Endothelial cell of umbilical vein (primary cell): ENCODE measurements at regions not wholly inside any gene's neighbourhood (a gene's known extent, or its start where the extent isn't known, plus 50 kb on each side); places are given as distances from the start of the nearest gene placed in this dataset.

Experiments used
- BruUV-seq: library from RNA; stranded (reverse); fragments of 400-500 nt; replicated peaks from 2 replicates; lab custom pipeline; 2021; lab: Mats Ljungman, UMichigan
- CTCF ChIA-PET: fragments of 300-600, 350-600 bp; sonication (Branson Sonifier 250); formaldehyde crosslinking; loops from one replicate; lab custom pipeline; 2021; ENCODE audit warnings: antibody characterized with exemption, inconsistent platforms; lab: Charles Lee
- POLR2A ChIA-PET: fragments of 300-600, 350-600 bp; sonication (Branson Sonifier 250); formaldehyde crosslinking; loops from one replicate; lab custom pipeline; 2021; ENCODE audit warnings: antibody characterized with exemption, inconsistent platforms; lab: Charles Lee
- DNase-seq: peaks from one replicate; pipeline ENCODE4 v3.0.0-alpha.2; 2011; ENCODE audit warnings: low read depth, low spot score
- FAIRE-seq: peaks from 2 replicates; lab custom pipeline; 2011; peaks lifted over from hg19 to GRCh38; lab: Jason Lieb, UNC
- H2AFZ ChIP-seq: 2 replicates; pipeline ENCODE4 v1.6.0; 2012; ENCODE audit warnings: low read depth, low read length, control low read depth, inconsistent platforms
- H3K27ac ChIP-seq: 2 replicates; pipeline ENCODE4 v1.5.1; 2011; ENCODE audit warnings: low read depth, mild to moderate bottlenecking, control low read depth, low read length, moderate library complexity; ENCODE audit not compliant: insufficient read depth
- H3K27me3 ChIP-seq, 2 experiments: 2 replicates each; pipeline versions ENCODE4 v1.6.0 to v1.6.1; 2011; ENCODE audit warnings: low read length in 2 of 2, mixed read lengths in 1 of 2; ENCODE audit not compliant: control insufficient read depth in 2 of 2, insufficient read depth in 2 of 2
- H3K36me3 ChIP-seq, 2 experiments: 2 replicates in 1 of 2; 3 replicates in 1 of 2; pipeline ENCODE4 v1.5.1; 2011; ENCODE audit warnings: low read length in 2 of 2, mild to moderate bottlenecking in 1 of 2, moderate library complexity in 1 of 2; ENCODE audit not compliant: control insufficient read depth in 2 of 2, insufficient read depth in 2 of 2; ENCODE audit errors: extremely low read depth in 1 of 2
- H3K4me1 ChIP-seq: 3 replicates; pipeline ENCODE4 v1.5.1; 2011; ENCODE audit warnings: mild to moderate bottlenecking, low read length; ENCODE audit not compliant: control insufficient read depth, insufficient read depth; ENCODE audit errors: extremely low read depth
- H3K4me2 ChIP-seq: 2 replicates; pipeline ENCODE4 v1.6.1; 2011; ENCODE audit warnings: low read length, control low read depth, mixed read lengths; ENCODE audit not compliant: insufficient read depth
- H3K4me3 ChIP-seq, 3 experiments: fragments of 200-600 bp in 1 of 3; sonication (generic), shearing (Covaris generic) in 1 of 3; replicated peaks in 1 of 3; 2 replicates each; pipeline ENCODE4 v1.5.1; 2011 to 2016; ENCODE audit warnings: control low read depth in 3 of 3, low read length in 3 of 3, mild to moderate bottlenecking in 2 of 3, inconsistent platforms in 1 of 3, low read depth in 1 of 3, moderate library complexity in 1 of 3; ENCODE audit not compliant: insufficient read depth in 1 of 3
- H3K79me2 ChIP-seq: 2 replicates; pipeline ENCODE4 v1.6.0; 2012; ENCODE audit warnings: low read length, inconsistent platforms; ENCODE audit not compliant: control insufficient read depth, insufficient read depth
- H3K9ac ChIP-seq: replicated peaks from 2 replicates; pipeline ENCODE3; 2011; ENCODE audit warnings: low read length, control low read depth; ENCODE audit not compliant: insufficient read depth; ENCODE audit errors: extremely low read depth
- H3K9me1 ChIP-seq: replicated peaks from 3 replicates; pipeline ENCODE4 v1.6.0; 2011; ENCODE audit warnings: mild to moderate bottlenecking, low read length; ENCODE audit not compliant: control insufficient read depth, insufficient read depth; ENCODE audit errors: extremely low read depth
- H3K9me3 ChIP-seq: replicated peaks from 2 replicates; pipeline ENCODE4 v1.5.1; 2012; ENCODE audit warnings: low read length, inconsistent platforms; ENCODE audit not compliant: control insufficient read depth, insufficient read depth
- H4K20me1 ChIP-seq: replicated peaks from 2 replicates; pipeline ENCODE3; 2011; ENCODE audit warnings: mild to moderate bottlenecking, low read length; ENCODE audit not compliant: control insufficient read depth, insufficient read depth; ENCODE audit errors: extremely low read depth
- EZH2 ChIP-seq: IDR thresholded peaks from 2 replicates; pipeline ENCODE4 v1.6.1; 2012; ENCODE audit warnings: borderline replicate concordance, low read depth, mild to moderate bottlenecking, moderate library complexity, low read length, inconsistent platforms; ENCODE audit not compliant: severe bottlenecking
- FOS ChIP-seq: IDR thresholded peaks from 2 replicates; pipeline ENCODE4 v1.6.1; 2011; ENCODE audit warnings: mild to moderate bottlenecking, low read length, moderate library complexity, borderline replicate concordance; ENCODE audit not compliant: insufficient read depth
- GATA2 ChIP-seq: IDR thresholded peaks from 2 replicates; pipeline ENCODE4 v1.7.0; 2011; ENCODE audit warnings: low read depth, mild to moderate bottlenecking, moderate library complexity, mixed read lengths, low read length; ENCODE audit not compliant: insufficient read length, insufficient read depth
- JUN ChIP-seq: IDR thresholded peaks from 2 replicates; pipeline ENCODE4 v1.6.1; 2011; ENCODE audit warnings: borderline replicate concordance, low read depth; ENCODE audit not compliant: insufficient read length, insufficient read depth
- MYC ChIP-seq: IDR thresholded peaks from one replicate; pipeline ENCODE4 v1.6.1; 2011; ENCODE audit warnings: mild to moderate bottlenecking, low read depth, low read length
- POLR2A ChIP-seq: IDR thresholded peaks from 2 replicates; pipeline ENCODE4 v1.6.1; 2012; ENCODE audit warnings: low read depth, mild to moderate bottlenecking, control low read depth, low read length
- POLR2AphosphoS5 ChIP-seq: IDR thresholded peaks from 2 replicates; pipeline ENCODE4 v1.6.1; 2012; ENCODE audit warnings: low read depth, mild to moderate bottlenecking, control low read depth, low read length, moderate library complexity; ENCODE audit not compliant: insufficient read depth
- dilution Hi-C: fragments of 300-500 bp; cut with MboI; formaldehyde crosslinking; loops from one replicate; pipeline ENCODE4 v1.15.0; 2019; ENCODE audit warnings: low sequenced_read_pairs; ENCODE audit not compliant: extremely low pct_ligation_motif_present
- intact Hi-C: fragments of 100-400 bp; cut with micrococcal nuclease; formaldehyde crosslinking; loops from one replicate; pipeline ENCODE4 v1.10.0; 2022
- TF ChIP-seq, protein P1 (sequence below), 2 donors: IDR thresholded peaks; 1 replicate in 1 of 2; 2 replicates in 1 of 2; pipeline ENCODE4 v1.5.1; 2011; ENCODE audit warnings: low read length in 2 of 2, mild to moderate bottlenecking in 2 of 2, moderate library complexity in 2 of 2, control low read depth in 1 of 2, inconsistent platforms in 1 of 2, low read depth in 1 of 2; ENCODE audit not compliant: insufficient read depth in 1 of 2; ENCODE audit errors: extremely low read depth in 1 of 2
- TF ChIP-seq, protein P2 (sequence below): IDR thresholded peaks from 2 replicates; pipeline ENCODE4 v1.6.1; 2011; ENCODE audit not compliant: insufficient read depth, insufficient read length

GRCh38 chr5:115459855-115460341 is 84.7 kb downstream of the FEM1C start:
- FAIRE-seq (peak; percentile 44), DNase-seq (peak; percentile 33)
- Histone ChIP-seq H3K79me2 (no peaks in the 10 kb centered on the region), H3K4me1 (peaks cover 43% of the 10 kb centered on the region), H3K9ac (no peak overlapping the region), H3K4me2 (peak overlapping the region; percentile 43), H2AFZ (no peak overlapping the region), H3K9me1 (no peaks in the 10 kb centered on the region), H4K20me1 (no peaks in the 10 kb centered on the region), H3K36me3 (no peaks in the 10 kb centered on the region), H3K27me3 (no peaks in the 10 kb centered on the region), H3K9me3 (no peaks in the 10 kb centered on the region), H3K27ac (peak overlapping the region; percentile 72), H3K4me3 (no peak overlapping the region)
- dilution Hi-C loops (no loop called here), intact Hi-C loops (loop anchor here (1.0 to 5.0 kb wide), 3 partner anchors 94 to 127 kb away; no protein-coding TSS in a partner anchor)
- TSS peak; percentile 48 for BruUV-seq
- CTCF ChIA-PET: interaction anchor here (0.7 to 1.6 kb wide), 6 partner anchors 9 to 151 kb away, joined by 3 to 6 read pairs (median 5); no protein-coding TSS in a partner anchor
- TF ChIP-seq MYC (no peak), FOS (no peak), GATA2 (no peak), POLR2AphosphoS5 (no peak), POLR2A (no peak), EZH2 (no peak), JUN (no peak)
- TF ChIP-seq, protein P1, sequence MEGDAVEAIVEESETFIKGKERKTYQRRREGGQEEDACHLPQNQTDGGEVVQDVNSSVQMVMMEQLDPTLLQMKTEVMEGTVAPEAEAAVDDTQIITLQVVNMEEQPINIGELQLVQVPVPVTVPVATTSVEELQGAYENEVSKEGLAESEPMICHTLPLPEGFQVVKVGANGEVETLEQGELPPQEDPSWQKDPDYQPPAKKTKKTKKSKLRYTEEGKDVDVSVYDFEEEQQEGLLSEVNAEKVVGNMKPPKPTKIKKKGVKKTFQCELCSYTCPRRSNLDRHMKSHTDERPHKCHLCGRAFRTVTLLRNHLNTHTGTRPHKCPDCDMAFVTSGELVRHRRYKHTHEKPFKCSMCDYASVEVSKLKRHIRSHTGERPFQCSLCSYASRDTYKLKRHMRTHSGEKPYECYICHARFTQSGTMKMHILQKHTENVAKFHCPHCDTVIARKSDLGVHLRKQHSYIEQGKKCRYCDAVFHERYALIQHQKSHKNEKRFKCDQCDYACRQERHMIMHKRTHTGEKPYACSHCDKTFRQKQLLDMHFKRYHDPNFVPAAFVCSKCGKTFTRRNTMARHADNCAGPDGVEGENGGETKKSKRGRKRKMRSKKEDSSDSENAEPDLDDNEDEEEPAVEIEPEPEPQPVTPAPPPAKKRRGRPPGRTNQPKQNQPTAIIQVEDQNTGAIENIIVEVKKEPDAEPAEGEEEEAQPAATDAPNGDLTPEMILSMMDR (IDR thresholded peaks at IDR 0.05; ENCODE audit: extremely low read depth in 1 of 2, insufficient read depth in 1 of 2, low read depth in 1 of 2, low read length in 2 of 2): no peak
- TF ChIP-seq, protein P2, sequence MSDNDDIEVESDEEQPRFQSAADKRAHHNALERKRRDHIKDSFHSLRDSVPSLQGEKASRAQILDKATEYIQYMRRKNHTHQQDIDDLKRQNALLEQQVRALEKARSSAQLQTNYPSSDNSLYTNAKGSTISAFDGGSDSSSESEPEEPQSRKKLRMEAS: no peak
- POLR2A ChIA-PET: no interaction called here
